ENCODE measurements at regions not wholly inside any gene's neighbourhood (a gene's known extent, or its start where the extent isn't known, plus 50 kb on each side); places are given as distances from the start of the nearest gene placed in this dataset.

- Histone ChIP-seq H3K27ac (ENCODE audit: low read length, poor library complexity, severe bottlenecking) (no peak overlapping the region), H3K4me3 (ENCODE audit: insufficient read depth in 1 of 2, low read depth in 1 of 2, low read length in 2 of 2) (no peak overlapping the region), H3K4ac (ENCODE audit: low read depth in 1 of 2, low read length in 2 of 2) (no peak overlapping the region), H3K9ac (ENCODE audit: low read length) (no peak overlapping the region), H2AFZ (ENCODE audit: low read depth, low read length) (no peak overlapping the region), H2BK5ac (ENCODE audit: low read depth, low read length, poor library complexity, severe bottlenecking) (no peak overlapping the region), H3K18ac (ENCODE audit: low read depth in 1 of 2, low read length in 2 of 2) (no peak overlapping the region), H3K27me3 (ENCODE audit: control insufficient read depth in 1 of 2, insufficient read depth in 1 of 2, low read length in 2 of 2) (peaks cover 0 to 78% of the 10 kb centered on the region in 2 experiments), H3K23ac (ENCODE audit: low read length in 2 of 2) (no peak overlapping the region), H2BK12ac (ENCODE audit: low read length in 2 of 2) (no peak overlapping the region), H4K8ac (ENCODE audit: low read length) (no peak overlapping the region), H2BK120ac (ENCODE audit: low read depth, low read length) (no peak overlapping the region), H2BK15ac (ENCODE audit: low read depth, poor library complexity, severe bottlenecking) (no peak overlapping the region), H4K91ac (ENCODE audit: low read length) (no peak overlapping the region), H3K14ac (ENCODE audit: low read length in 2 of 2) (no peak overlapping the region), H2AK5ac (ENCODE audit: low read length, severe bottlenecking) (no peak overlapping the region), H3K36me3 (ENCODE audit: control insufficient read depth in 1 of 2, insufficient read depth in 2 of 2, low read depth in 1 of 2, low read length in 2 of 2) (no peaks in the 10 kb centered on the region), H3K4me2 (ENCODE audit: low read length, poor library complexity, severe bottlenecking) (no peak overlapping the region), H3K4me1 (ENCODE audit: control insufficient read depth, insufficient read depth, low read depth, low read length) (no peaks in the 10 kb centered on the region), H3K79me1 (replicated peaks; ENCODE audit: low read length, poor library complexity, severe bottlenecking) (no peaks in the 10 kb centered on the region), H3K9me3 (ENCODE audit: control insufficient read depth, low read length) (no peaks in the 10 kb centered on the region)
- no peak for DNase-seq
- 53% methylated on average over 11 of the region's 16 CpGs for WGBS
These were observed 232.0 kb upstream of the PMEPA1 start for GRCh38 chr20:57941604-57942381.

- no peak for DNase-seq
- Histone ChIP-seq H2BK15ac (ENCODE audit: low read depth, poor library complexity, severe bottlenecking) (no peak overlapping the region), H2BK12ac (ENCODE audit: low read length in 2 of 2) (no peak overlapping the region), H3K4me2 (ENCODE audit: low read length, poor library complexity, severe bottlenecking) (no peak overlapping the region), H2AK5ac (ENCODE audit: low read length, severe bottlenecking) (no peak overlapping the region), H4K91ac (ENCODE audit: low read length) (no peak overlapping the region), H3K27ac (ENCODE audit: low read length, poor library complexity, severe bottlenecking) (no peak overlapping the region), H3K9me3 (ENCODE audit: control insufficient read depth, low read length) (no peaks in the 10 kb centered on the region), H3K9ac (ENCODE audit: low read length) (no peak overlapping the region), H3K23ac (ENCODE audit: low read length in 2 of 2) (no peak overlapping the region), H4K8ac (ENCODE audit: low read length) (no peak overlapping the region), H3K4ac (ENCODE audit: low read depth in 1 of 2, low read length in 2 of 2) (no peak overlapping the region), H3K14ac (ENCODE audit: low read length in 2 of 2) (no peak overlapping the region), H2AFZ (ENCODE audit: low read depth, low read length) (no peak overlapping the region), H2BK120ac (ENCODE audit: low read depth, low read length) (no peak overlapping the region), H3K18ac (ENCODE audit: low read depth in 1 of 2, low read length in 2 of 2) (no peak overlapping the region), H3K4me3 (ENCODE audit: insufficient read depth in 1 of 2, low read depth in 1 of 2, low read length in 2 of 2) (no peak overlapping the region), H3K36me3 (ENCODE audit: control insufficient read depth in 1 of 2, insufficient read depth in 2 of 2, low read depth in 1 of 2, low read length in 2 of 2) (no peaks in the 10 kb centered on the region), H2BK5ac (ENCODE audit: low read depth, low read length, poor library complexity, severe bottlenecking) (no peak overlapping the region), H3K27me3 (ENCODE audit: control insufficient read depth in 1 of 2, insufficient read depth in 1 of 2, low read length in 2 of 2) (peaks cover 0 to 75% of the 10 kb centered on the region in 2 experiments), H3K79me1 (replicated peaks; ENCODE audit: low read length, poor library complexity, severe bottlenecking) (no peaks in the 10 kb centered on the region), H3K4me1 (ENCODE audit: control insufficient read depth, insufficient read depth, low read depth, low read length) (no peaks in the 10 kb centered on the region)
- whole genome bisulfite sequencing, result 88% methylated on average over 14 of the region's 14 CpGs
These were observed 231.2 kb upstream of the PMEPA1 start for GRCh38 chr20:57940868-57941522.

- Histone ChIP-seq H3K27ac (ENCODE audit: low read length, poor library complexity, severe bottlenecking) (no peak overlapping the region), H3K79me1 (replicated peaks; ENCODE audit: low read length, poor library complexity, severe bottlenecking) (no peaks in the 10 kb centered on the region), H3K27me3 (ENCODE audit: control insufficient read depth in 1 of 2, insufficient read depth in 1 of 2, low read length in 2 of 2) (peaks cover 0 to 72% of the 10 kb centered on the region in 2 experiments), H2BK5ac (ENCODE audit: low read depth, low read length, poor library complexity, severe bottlenecking) (no peak overlapping the region), H2AK5ac (ENCODE audit: low read length, severe bottlenecking) (no peak overlapping the region), H3K4me1 (ENCODE audit: control insufficient read depth, insufficient read depth, low read depth, low read length) (no peaks in the 10 kb centered on the region), H3K18ac (ENCODE audit: low read depth in 1 of 2, low read length in 2 of 2) (no peak overlapping the region), H3K9me3 (ENCODE audit: control insufficient read depth, low read length) (no peaks in the 10 kb centered on the region), H3K4ac (ENCODE audit: low read depth in 1 of 2, low read length in 2 of 2) (no peak overlapping the region), H2BK120ac (ENCODE audit: low read depth, low read length) (no peak overlapping the region), H2AFZ (ENCODE audit: low read depth, low read length) (no peak overlapping the region), H3K4me2 (ENCODE audit: low read length, poor library complexity, severe bottlenecking) (no peak overlapping the region), H4K91ac (ENCODE audit: low read length) (no peak overlapping the region), H3K9ac (ENCODE audit: low read length) (no peak overlapping the region), H3K4me3 (ENCODE audit: insufficient read depth in 1 of 2, low read depth in 1 of 2, low read length in 2 of 2) (no peak overlapping the region), H2BK12ac (ENCODE audit: low read length in 2 of 2) (no peak overlapping the region), H3K14ac (ENCODE audit: low read length in 2 of 2) (no peak overlapping the region), H2BK15ac (ENCODE audit: low read depth, poor library complexity, severe bottlenecking) (no peak overlapping the region), H4K8ac (ENCODE audit: low read length) (no peak overlapping the region), H3K23ac (ENCODE audit: low read length in 2 of 2) (no peak overlapping the region), H3K36me3 (ENCODE audit: control insufficient read depth in 1 of 2, insufficient read depth in 2 of 2, low read depth in 1 of 2, low read length in 2 of 2) (no peaks in the 10 kb centered on the region)
- 89% methylated on average over 4 of the region's 4 CpGs for WGBS
- DNase-seq, result no peak
These were observed 230.6 kb upstream of the PMEPA1 start for GRCh38 chr20:57940376-57940775.

- Histone ChIP-seq H3K4me2 (ENCODE audit: low read length, poor library complexity, severe bottlenecking) (no peak overlapping the region), H3K36me3 (ENCODE audit: control insufficient read depth in 1 of 2, insufficient read depth in 2 of 2, low read depth in 1 of 2, low read length in 2 of 2) (no peaks in the 10 kb centered on the region), H2BK120ac (ENCODE audit: low read depth, low read length) (no peak overlapping the region), H3K4me1 (ENCODE audit: control insufficient read depth, insufficient read depth, low read depth, low read length) (no peaks in the 10 kb centered on the region), H3K14ac (ENCODE audit: low read length in 2 of 2) (no peak overlapping the region), H3K79me1 (replicated peaks; ENCODE audit: low read length, poor library complexity, severe bottlenecking) (no peaks in the 10 kb centered on the region), H2BK12ac (ENCODE audit: low read length in 2 of 2) (no peak overlapping the region), H3K18ac (ENCODE audit: low read depth in 1 of 2, low read length in 2 of 2) (no peak overlapping the region), H4K91ac (ENCODE audit: low read length) (no peak overlapping the region), H3K27me3 (ENCODE audit: control insufficient read depth in 1 of 2, insufficient read depth in 1 of 2, low read length in 2 of 2) (peaks cover 0 to 77% of the 10 kb centered on the region in 2 experiments), H3K4me3 (ENCODE audit: insufficient read depth in 1 of 2, low read depth in 1 of 2, low read length in 2 of 2) (no peak overlapping the region), H3K27ac (ENCODE audit: low read length, poor library complexity, severe bottlenecking) (no peak overlapping the region), H3K9ac (ENCODE audit: low read length) (no peak overlapping the region), H3K4ac (ENCODE audit: low read depth in 1 of 2, low read length in 2 of 2) (no peak overlapping the region), H2BK5ac (ENCODE audit: low read depth, low read length, poor library complexity, severe bottlenecking) (no peak overlapping the region), H2BK15ac (ENCODE audit: low read depth, poor library complexity, severe bottlenecking) (no peak overlapping the region), H2AK5ac (ENCODE audit: low read length, severe bottlenecking) (no peak overlapping the region), H2AFZ (ENCODE audit: low read depth, low read length) (no peak overlapping the region), H3K23ac (ENCODE audit: low read length in 2 of 2) (no peak overlapping the region), H3K9me3 (ENCODE audit: control insufficient read depth, low read length) (no peaks in the 10 kb centered on the region), H4K8ac (ENCODE audit: low read length) (no peak overlapping the region)
- 79% methylated on average over 3 of the region's 3 CpGs for WGBS
- no peak for DNase-seq
These were observed 229.7 kb upstream of the PMEPA1 start for GRCh38 chr20:57939499-57939898.
